Lower lobe of right lung (tissue), 2 donors: ENCODE measurements at regions not wholly inside any gene's neighbourhood (a gene's known extent, or its start where the extent isn't known, plus 50 kb on each side); places are given as distances from the start of the nearest gene placed in this dataset.

ENCODE experiments used
- ATAC-seq, 2 donors: fragments of 200-7000 bp; cut with Tn5 transposase; one replicate each; pipeline ENCODE4 v1.9.1; 2020 to 2022; ENCODE audit warnings: mild to moderate bottlenecking in 2 of 2, moderate library complexity in 2 of 2
- DNase-seq: peaks from one replicate; pipeline ENCODE4 v3.0.0-alpha.2; 2020
- H3K27ac ChIP-seq: fragments of 200-600 bp; one replicate; pipeline ENCODE4 v1.8.0; 2022
- H3K27me3 ChIP-seq: fragments of 200-600 bp; one replicate; pipeline ENCODE4 v1.8.0; 2022; ENCODE audit warnings: low read depth
- H3K36me3 ChIP-seq: fragments of 200-600 bp; one replicate; pipeline ENCODE4 v1.8.0; 2022; ENCODE audit warnings: mild to moderate bottlenecking
- H3K4me1 ChIP-seq: fragments of 200-600 bp; one replicate; pipeline ENCODE4 v1.8.0; 2022
- H3K4me3 ChIP-seq: fragments of 200-600 bp; one replicate; pipeline ENCODE4 v1.8.0; 2022; ENCODE audit warnings: mild to moderate bottlenecking
- H3K9me3 ChIP-seq: fragments of 200-600 bp; one replicate; pipeline ENCODE4 v1.8.0; 2022
- CTCF ChIP-seq: fragments of 200-600 bp; IDR thresholded peaks from one replicate; pipeline ENCODE4 v1.8.0; 2022; ENCODE audit warnings: antibody characterized with exemption, mild to moderate bottlenecking
- intact Hi-C: fragments of 100-400 bp; cut with DNase I; formaldehyde crosslinking; loops from one replicate; pipeline ENCODE4 v1.11.0; 2022
- donor health status: DM: no; HTN: yes; CAD: no; lungs with severe emphysema.

GRCh38 chr1:177799746-177800145, 170.1 kb downstream of the SEC16B start:
- Histone ChIP-seq H3K4me3 (no peak overlapping the region), H3K27me3 (no peaks in the 10 kb centered on the region), H3K9me3 (no peaks in the 10 kb centered on the region), H3K36me3 (no peaks in the 10 kb centered on the region), H3K4me1 (no peaks in the 10 kb centered on the region), H3K27ac (no peak overlapping the region)
- TF ChIP-seq CTCF: no peak
- DNase-seq: no peak
- ATAC-seq: no peak
- intact Hi-C loops: no loop called here

GRCh38 chr1:177798614-177799013, 171.2 kb downstream of the SEC16B start:
- Histone ChIP-seq H3K9me3 (no peaks in the 10 kb centered on the region), H3K27ac (no peak overlapping the region), H3K27me3 (no peaks in the 10 kb centered on the region), H3K4me1 (no peaks in the 10 kb centered on the region), H3K4me3 (no peak overlapping the region), H3K36me3 (no peaks in the 10 kb centered on the region)
- no peak for ATAC-seq
- DNase-seq: no peak
- intact Hi-C loops: no loop called here
- TF ChIP-seq CTCF: no peak

- Histone ChIP-seq H3K27ac (no peak overlapping the region), H3K36me3 (no peaks in the 10 kb centered on the region), H3K4me3 (no peak overlapping the region), H3K4me1 (no peaks in the 10 kb centered on the region), H3K9me3 (no peaks in the 10 kb centered on the region), H3K27me3 (no peaks in the 10 kb centered on the region)
- ATAC-seq: no peak
- DNase-seq: no peak
- intact Hi-C loops: no loop called here
- TF ChIP-seq CTCF: no peak
These were observed 173.3 kb downstream of the SEC16B start for GRCh38 chr1:177796561-177796960.

- Histone ChIP-seq H3K9me3 (no peaks in the 10 kb centered on the region), H3K27me3 (no peaks in the 10 kb centered on the region), H3K4me1 (no peaks in the 10 kb centered on the region), H3K4me3 (no peak overlapping the region), H3K36me3 (no peaks in the 10 kb centered on the region), H3K27ac (no peak overlapping the region)
- intact Hi-C loops: no loop called here
- ATAC-seq (no peak), DNase-seq (no peak)
- TF ChIP-seq CTCF: no peak
These were observed 175.4 kb downstream of the SEC16B start for GRCh38 chr1:177794376-177794991.

- Histone ChIP-seq H3K27me3 (no peaks in the 10 kb centered on the region), H3K4me1 (no peaks in the 10 kb centered on the region), H3K4me3 (no peak overlapping the region), H3K36me3 (no peaks in the 10 kb centered on the region), H3K9me3 (no peaks in the 10 kb centered on the region), H3K27ac (no peak overlapping the region)
- DNase-seq (no peak), ATAC-seq (no peak)
- no peak for TF ChIP-seq CTCF
- intact Hi-C loops: no loop called here
These were observed 176.0 kb downstream of the SEC16B start for GRCh38 chr1:177793900-177794299.

- intact Hi-C loops: no loop called here
- no peak for ATAC-seq
- Histone ChIP-seq H3K9me3 (no peaks in the 10 kb centered on the region), H3K36me3 (no peaks in the 10 kb centered on the region), H3K4me1 (no peaks in the 10 kb centered on the region), H3K27ac (no peak overlapping the region), H3K4me3 (no peak overlapping the region), H3K27me3 (no peaks in the 10 kb centered on the region)
- no peak for DNase-seq
- no peak for TF ChIP-seq CTCF
These were observed 179.3 kb downstream of the SEC16B start for GRCh38 chr1:177790566-177790965.
